ENCODE measurements at regions not wholly inside any gene's neighbourhood (a gene's known extent, or its start where the extent isn't known, plus 50 kb on each side); places are given as distances from the start of the nearest gene placed in this dataset.

DNA sequence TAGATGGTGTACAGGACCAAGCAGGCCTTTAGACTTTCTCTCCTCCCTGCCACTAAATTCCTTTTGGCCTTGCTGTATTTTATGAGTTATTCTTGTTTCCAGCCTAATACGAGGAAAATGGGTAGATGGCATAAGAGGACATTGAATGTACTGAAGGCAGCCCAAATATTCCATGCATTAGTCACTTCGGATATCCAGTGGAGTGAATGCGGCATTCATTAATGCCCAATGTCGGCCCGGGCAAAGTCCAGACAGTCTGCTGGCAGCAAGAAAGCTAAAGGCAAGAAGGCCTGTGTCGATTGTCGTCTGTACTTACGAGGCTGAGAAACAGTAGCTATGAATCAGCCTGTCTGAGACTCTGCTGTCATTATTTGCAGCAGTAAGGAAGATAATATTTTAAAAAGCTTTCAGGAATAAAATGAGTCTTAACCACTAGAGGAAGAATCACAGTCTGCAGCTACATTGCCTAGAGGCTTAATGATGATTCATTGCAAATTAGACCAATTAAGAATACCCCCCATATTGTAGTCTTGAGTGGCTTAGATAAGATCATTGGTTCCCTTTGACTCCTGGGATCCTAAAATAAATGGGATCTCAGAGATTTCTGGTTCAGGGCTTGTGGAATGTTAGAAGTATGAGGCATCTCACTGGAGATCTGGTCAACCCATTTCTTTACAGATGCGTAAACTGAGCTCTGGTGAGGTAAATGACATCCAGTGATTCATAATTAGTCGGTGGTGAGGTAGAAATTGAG is 534.1 kb upstream of the JAG1 start:
- Histone ChIP-seq H4K20me1 (ENCODE audit: control insufficient read depth, insufficient read depth) (no peaks in the 10 kb centered on the region), H3K4me3 (no peak overlapping the region), H2AFZ (ENCODE audit: control insufficient read depth, low read depth, low read length) (no peak overlapping the region), H3K4me2 (ENCODE audit: control insufficient read depth, insufficient read depth) (no peak overlapping the region), H3K4me1 (ENCODE audit: control insufficient read depth, insufficient read depth, low read length) (no peaks in the 10 kb centered on the region), H3K36me3 (ENCODE audit: control insufficient read depth in 2 of 2, insufficient read depth in 2 of 2, low read length in 1 of 2) (no peaks in the 10 kb centered on the region), H3K9me3 (replicated peaks; ENCODE audit: control insufficient read depth, insufficient read depth, low read length) (no peaks in the 10 kb centered on the region), H3K27me3 (replicated peaks in 1 of 2; ENCODE audit: control insufficient read depth in 2 of 2, insufficient read depth in 2 of 2, low read length in 1 of 2) (no peaks in the 10 kb centered on the region; a peak in 1 of 4 replicates), H3K27ac (ENCODE audit: control insufficient read depth, insufficient read depth) (no peak overlapping the region), H3K79me2 (ENCODE audit: control insufficient read depth, insufficient read depth, low read length) (no peaks in the 10 kb centered on the region), H3K9ac (ENCODE audit: control insufficient read depth, insufficient read depth, low read length) (no peak overlapping the region)
- RAD21 ChIA-PET (ENCODE audit: unreplicated experiment): interaction anchor here (1.3 to 4.5 kb wide), 4 partner anchors 9 to 60 kb away, joined by 3 to 15 read pairs (median 5); no protein-coding TSS in a partner anchor
- intact Hi-C loops (cut with micrococcal nuclease; ENCODE audit: unreplicated experiment) (no loop called here), in situ Hi-C loops (cut with MboI) (loop anchor here (10.0 kb wide), 1 partner anchor 653 kb away; no protein-coding TSS in a partner anchor)
- TF ChIP-seq RCOR1 (conservative IDR thresholded peaks at IDR 0.05; ENCODE audit: low read depth, low read length) (no peak), CHD4 (IDR thresholded peaks at IDR 0.05) (no peak), PML (IDR thresholded peaks at IDR 0.05; ENCODE audit: low read length) (no peak), NFIC (IDR thresholded peaks at IDR 0.05; ENCODE audit: low read depth, low read length) (no peak), POLR2AphosphoS5 (IDR thresholded peaks at IDR 0.05; ENCODE audit: low read length) (no peak)
- 58% methylated on average over 10 of the region's 10 CpGs for WGBS (ENCODE audit: insufficient coverage, insufficient replicate concordance, low lambda C conversion rate, missing lambda C conversion rate)
- POLR2A ChIA-PET: no interaction called here
- CTCF ChIA-PET: interaction anchor here (0.7 to 1.9 kb wide), 9 partner anchors 10 to 671 kb away, joined by 3 to 5 read pairs (median 3); no protein-coding TSS in a partner anchor
- SMC1A ChIA-PET (ENCODE audit: uncharacterized antibody, unreplicated experiment): interaction anchor here (0.6 to 6.1 kb wide), 7 partner anchors 13 to 656 kb away, joined by 3 to 87 read pairs (median 7); no protein-coding TSS in a partner anchor
- BruUV-seq (replicated peaks): no TSS peak
- FAIRE-seq (no peak), DNase-seq (ENCODE audit: low read depth, low spot score) (no peak), ATAC-seq (no peak)

GRCh38 chr20:11210611-11211010 is 536.8 kb upstream of the JAG1 start:
- Histone ChIP-seq H4K20me1 (ENCODE audit: control insufficient read depth, insufficient read depth) (no peaks in the 10 kb centered on the region), H3K27ac (ENCODE audit: control insufficient read depth, insufficient read depth) (no peak overlapping the region), H3K4me2 (ENCODE audit: control insufficient read depth, insufficient read depth) (no peak overlapping the region), H3K79me2 (ENCODE audit: control insufficient read depth, insufficient read depth, low read length) (no peaks in the 10 kb centered on the region), H3K27me3 (replicated peaks in 1 of 2; ENCODE audit: control insufficient read depth in 2 of 2, insufficient read depth in 2 of 2, low read length in 1 of 2) (no peaks in the 10 kb centered on the region; a peak in 1 of 4 replicates), H3K36me3 (ENCODE audit: control insufficient read depth in 2 of 2, insufficient read depth in 2 of 2, low read length in 1 of 2) (no peaks in the 10 kb centered on the region), H2AFZ (ENCODE audit: control insufficient read depth, low read depth, low read length) (no peak overlapping the region), H3K9me3 (replicated peaks; ENCODE audit: control insufficient read depth, insufficient read depth, low read length) (no peaks in the 10 kb centered on the region), H3K9ac (ENCODE audit: control insufficient read depth, insufficient read depth, low read length) (no peak overlapping the region), H3K4me1 (ENCODE audit: control insufficient read depth, insufficient read depth, low read length) (no peaks in the 10 kb centered on the region), H3K4me3 (no peak overlapping the region)
- FAIRE-seq: no peak
- no peak for DNase-seq (ENCODE audit: low read depth, low spot score)
- ChIA-PET RAD21 (ENCODE audit: unreplicated experiment) (interaction anchor here (1.8 to 4.5 kb wide), 2 partner anchors 9 to 57 kb away, joined by 4 to 15 read pairs; no protein-coding TSS in a partner anchor), CTCF (interaction anchor here (1.3 to 2.0 kb wide), 3 partner anchors 8 to 658 kb away, joined by 4 to 9 read pairs (median 7); no protein-coding TSS in a partner anchor), SMC1A (ENCODE audit: uncharacterized antibody, unreplicated experiment) (interaction anchor here (3.1 to 4.8 kb wide), 2 partner anchors 13 to 57 kb away, joined by 14 to 22 read pairs; no protein-coding TSS in a partner anchor), POLR2A (interaction anchor here (1.5 kb wide), 1 partner anchor 9 kb away, joined by 4 read pairs; no protein-coding TSS in a partner anchor)
- in situ Hi-C loops (cut with MboI) (no loop called here), intact Hi-C loops (cut with micrococcal nuclease; ENCODE audit: unreplicated experiment) (no loop called here)
- WGBS (ENCODE audit: insufficient coverage, insufficient replicate concordance, low lambda C conversion rate, missing lambda C conversion rate): 76% methylated on average over 5 of the region's 5 CpGs
- no peak for ATAC-seq
- TF ChIP-seq MYC (IDR thresholded peaks at IDR 0.05; ENCODE audit: insufficient read depth, insufficient read length, insufficient replicate concordance, low read length, severe bottlenecking) (no peak), SRF (IDR thresholded peaks at IDR 0.05; ENCODE audit: low read depth in 2 of 2, low read length in 2 of 2) (no peak), MXI1 (IDR thresholded peaks at IDR 0.05; ENCODE audit: low read depth, low read length) (no peak), ZBTB4 (CRISPR knock-in tag; IDR thresholded peaks at IDR 0.05) (no peak), POU2F2 (IDR thresholded peaks at IDR 0.05; ENCODE audit: borderline replicate concordance, low read depth, low read length) (no peak), TCF7 (IDR thresholded peaks at IDR 0.05; ENCODE audit: borderline replicate concordance) (no peak)
- no TSS peak for BruUV-seq (replicated peaks)

Data from GM12878 (cell line).